ENCODE measurements at regions not wholly inside any gene's neighbourhood (a gene's known extent, or its start where the extent isn't known, plus 50 kb on each side); places are given as distances from the start of the nearest gene placed in this dataset.

DNA sequence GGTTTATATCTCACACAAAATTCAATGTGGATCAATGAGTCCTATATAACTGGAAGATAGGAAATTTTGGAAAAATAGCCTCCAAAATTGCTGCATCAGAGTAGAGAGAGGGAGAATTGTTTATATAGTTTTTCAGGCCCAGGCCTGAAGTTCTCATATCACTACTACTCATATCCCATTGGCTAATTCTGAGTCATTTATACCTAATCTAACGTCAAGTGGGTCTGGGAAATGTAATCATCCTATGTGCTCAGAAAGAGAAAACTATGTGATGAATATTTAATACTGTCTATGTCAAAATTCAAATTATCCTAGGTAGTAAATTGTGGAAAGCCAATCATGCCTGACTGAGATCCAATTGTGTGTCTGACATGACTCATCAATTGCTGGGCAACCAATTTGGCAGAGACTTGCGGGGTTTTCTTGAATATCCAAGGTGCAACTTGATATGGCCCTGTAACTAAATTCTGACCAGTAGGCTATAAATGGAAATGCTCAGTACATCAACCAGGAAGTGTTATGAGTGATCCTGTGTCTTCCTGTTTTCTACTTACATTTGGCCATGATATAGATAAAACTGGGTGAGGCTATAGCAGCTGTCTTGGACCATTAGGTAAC is 744.4 kb downstream of the KCNJ3 start:
- TF ChIP-seq, protein P1, sequence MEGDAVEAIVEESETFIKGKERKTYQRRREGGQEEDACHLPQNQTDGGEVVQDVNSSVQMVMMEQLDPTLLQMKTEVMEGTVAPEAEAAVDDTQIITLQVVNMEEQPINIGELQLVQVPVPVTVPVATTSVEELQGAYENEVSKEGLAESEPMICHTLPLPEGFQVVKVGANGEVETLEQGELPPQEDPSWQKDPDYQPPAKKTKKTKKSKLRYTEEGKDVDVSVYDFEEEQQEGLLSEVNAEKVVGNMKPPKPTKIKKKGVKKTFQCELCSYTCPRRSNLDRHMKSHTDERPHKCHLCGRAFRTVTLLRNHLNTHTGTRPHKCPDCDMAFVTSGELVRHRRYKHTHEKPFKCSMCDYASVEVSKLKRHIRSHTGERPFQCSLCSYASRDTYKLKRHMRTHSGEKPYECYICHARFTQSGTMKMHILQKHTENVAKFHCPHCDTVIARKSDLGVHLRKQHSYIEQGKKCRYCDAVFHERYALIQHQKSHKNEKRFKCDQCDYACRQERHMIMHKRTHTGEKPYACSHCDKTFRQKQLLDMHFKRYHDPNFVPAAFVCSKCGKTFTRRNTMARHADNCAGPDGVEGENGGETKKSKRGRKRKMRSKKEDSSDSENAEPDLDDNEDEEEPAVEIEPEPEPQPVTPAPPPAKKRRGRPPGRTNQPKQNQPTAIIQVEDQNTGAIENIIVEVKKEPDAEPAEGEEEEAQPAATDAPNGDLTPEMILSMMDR (conservative IDR thresholded peaks at IDR 0.05; ENCODE audit: low read length) = no peak
- no peak for TF ChIP-seq EZH2phosphoT487 (IDR thresholded peaks at IDR 0.05; ENCODE audit: borderline replicate concordance)
